ENCODE measurements at regions not wholly inside any gene's neighbourhood (a gene's known extent, or its start where the extent isn't known, plus 50 kb on each side); places are given as distances from the start of the nearest gene placed in this dataset.

DNA sequence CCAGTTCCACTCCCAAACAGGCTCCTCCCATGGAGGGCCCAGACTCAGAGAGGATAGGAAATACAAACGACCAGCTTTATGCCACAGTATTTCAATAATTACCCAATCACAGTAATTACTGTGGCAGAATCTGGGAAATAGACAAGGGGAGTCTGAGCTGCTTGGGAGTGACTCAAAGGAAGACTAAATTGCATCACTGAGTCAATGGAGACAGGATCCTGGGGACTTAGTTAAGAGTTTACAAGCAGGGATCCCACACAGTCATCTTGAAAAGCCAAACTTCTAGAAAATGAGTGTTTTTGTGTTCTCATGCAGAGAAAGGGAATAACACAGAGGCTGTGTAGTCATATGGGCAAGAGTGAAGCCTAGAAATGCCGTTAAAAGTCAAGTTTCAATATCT is 1142.1 kb downstream of the CNTNAP5 start:
- no peaks in the 10 kb centered on the region for H3K27me3 ChIP-seq
- H3K9me3 ChIP-seq: no peaks in the 10 kb centered on the region
- H3K4me1 ChIP-seq: no peaks in the 10 kb centered on the region
- no peak for ATAC-seq
- TF ChIP-seq, protein P1, sequence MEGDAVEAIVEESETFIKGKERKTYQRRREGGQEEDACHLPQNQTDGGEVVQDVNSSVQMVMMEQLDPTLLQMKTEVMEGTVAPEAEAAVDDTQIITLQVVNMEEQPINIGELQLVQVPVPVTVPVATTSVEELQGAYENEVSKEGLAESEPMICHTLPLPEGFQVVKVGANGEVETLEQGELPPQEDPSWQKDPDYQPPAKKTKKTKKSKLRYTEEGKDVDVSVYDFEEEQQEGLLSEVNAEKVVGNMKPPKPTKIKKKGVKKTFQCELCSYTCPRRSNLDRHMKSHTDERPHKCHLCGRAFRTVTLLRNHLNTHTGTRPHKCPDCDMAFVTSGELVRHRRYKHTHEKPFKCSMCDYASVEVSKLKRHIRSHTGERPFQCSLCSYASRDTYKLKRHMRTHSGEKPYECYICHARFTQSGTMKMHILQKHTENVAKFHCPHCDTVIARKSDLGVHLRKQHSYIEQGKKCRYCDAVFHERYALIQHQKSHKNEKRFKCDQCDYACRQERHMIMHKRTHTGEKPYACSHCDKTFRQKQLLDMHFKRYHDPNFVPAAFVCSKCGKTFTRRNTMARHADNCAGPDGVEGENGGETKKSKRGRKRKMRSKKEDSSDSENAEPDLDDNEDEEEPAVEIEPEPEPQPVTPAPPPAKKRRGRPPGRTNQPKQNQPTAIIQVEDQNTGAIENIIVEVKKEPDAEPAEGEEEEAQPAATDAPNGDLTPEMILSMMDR (IDR thresholded peaks at IDR 0.05): no peak
- no peaks in the 10 kb centered on the region for H3K36me3 ChIP-seq
- intact Hi-C loops (cut with DNase I): no loop called here
- no peak overlapping the region for H3K4me3 ChIP-seq
- H3K27ac ChIP-seq: no peak overlapping the region
- DNase-seq: no peak

DNA sequence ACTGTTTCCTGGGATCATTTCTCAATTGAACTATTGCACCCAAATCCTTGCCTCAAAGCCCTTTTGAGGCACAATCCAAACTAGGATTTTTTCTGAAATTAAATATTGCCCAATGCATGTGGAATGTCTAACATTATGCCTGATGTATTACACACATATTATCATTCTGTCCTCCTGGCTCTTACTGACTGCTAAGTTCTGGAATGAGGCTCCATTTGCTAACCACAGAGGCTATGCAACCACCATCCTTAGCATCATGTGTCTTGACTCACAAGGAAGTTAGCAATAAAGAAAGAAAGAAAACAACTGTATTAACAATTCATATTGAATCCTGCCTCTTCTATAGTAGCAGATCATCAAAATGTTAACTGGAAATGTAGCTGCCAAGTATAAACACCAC is 1142.7 kb downstream of the CNTNAP5 start:
- H3K36me3 ChIP-seq: no peaks in the 10 kb centered on the region
- intact Hi-C loops (cut with DNase I): no loop called here
- no peaks in the 10 kb centered on the region for H3K4me1 ChIP-seq

DNA sequence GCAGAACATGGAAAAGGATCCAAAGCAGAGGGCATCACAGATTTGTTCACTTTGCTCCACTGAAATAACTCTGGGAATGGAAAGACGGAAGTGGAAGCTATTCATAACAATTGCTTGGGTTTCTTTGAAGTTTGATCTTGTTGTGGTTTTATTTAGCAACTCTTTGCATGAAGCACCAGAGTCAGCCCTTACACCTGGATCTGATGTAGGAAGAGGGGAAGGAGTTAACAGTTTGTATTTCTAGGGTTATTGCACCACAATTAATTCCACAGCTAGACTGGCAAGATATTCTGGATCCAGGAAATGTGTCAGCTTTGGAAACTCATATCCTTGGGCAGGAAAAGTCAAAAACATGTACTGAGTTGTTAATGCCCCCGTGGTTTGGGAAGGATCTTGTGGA is 1143.4 kb downstream of the CNTNAP5 start:
- H3K36me3 ChIP-seq: no peaks in the 10 kb centered on the region
- no peak overlapping the region for H3K4me3 ChIP-seq
- no peaks in the 10 kb centered on the region for H3K27me3 ChIP-seq
- H3K27ac ChIP-seq: no peak overlapping the region
- ATAC-seq: no peak
- intact Hi-C loops (cut with DNase I): no loop called here
- no peaks in the 10 kb centered on the region for H3K9me3 ChIP-seq
- no peaks in the 10 kb centered on the region for H3K4me1 ChIP-seq
- DNase-seq: no peak
- TF ChIP-seq, protein P1 (IDR thresholded peaks at IDR 0.05): no peak

More for the DNA sequence above, 1142.7 kb downstream of the CNTNAP5 start:
- H3K27ac ChIP-seq: no peak overlapping the region
- no peaks in the 10 kb centered on the region for H3K9me3 ChIP-seq
- DNase-seq (no peak), ATAC-seq (no peak)
- no peak overlapping the region for H3K4me3 ChIP-seq
- TF ChIP-seq, protein P1 (IDR thresholded peaks at IDR 0.05): no peak
- no peaks in the 10 kb centered on the region for H3K27me3 ChIP-seq

DNA sequence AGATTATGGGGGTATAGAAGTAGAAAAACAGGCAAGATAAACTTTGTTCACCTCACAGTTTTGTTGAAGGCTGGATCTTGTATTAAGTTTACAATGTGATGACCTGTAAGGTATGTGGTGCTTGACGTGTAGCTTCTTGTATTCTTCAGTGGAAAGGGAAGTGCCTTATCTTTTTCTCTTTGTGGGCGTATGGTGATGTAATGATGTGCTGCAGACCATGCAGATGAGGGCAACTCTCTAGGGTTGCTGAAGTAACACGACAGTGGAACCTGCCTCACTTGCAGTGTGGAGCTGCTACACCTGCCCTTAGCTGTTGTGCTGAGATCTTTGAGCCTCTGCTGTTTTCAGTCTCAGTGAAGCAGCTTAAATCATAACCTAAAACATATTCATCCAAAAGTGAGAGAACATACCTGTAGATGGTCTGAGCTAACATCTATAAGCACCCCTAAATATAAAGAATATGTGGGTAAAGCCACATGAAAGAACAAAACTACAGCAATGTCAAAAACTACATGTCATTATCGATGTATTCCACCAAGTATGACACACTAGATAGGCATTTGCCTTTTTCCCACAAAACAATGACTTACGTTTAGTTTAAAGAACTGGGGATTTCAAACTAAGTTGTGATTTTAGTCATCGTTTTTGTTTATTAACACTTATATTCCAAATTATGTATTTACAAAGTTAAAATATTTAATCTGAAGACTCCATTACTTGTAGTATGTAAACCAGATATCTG is 1144.1 kb downstream of the CNTNAP5 start:
- no peak overlapping the region for H3K27ac ChIP-seq
- ATAC-seq (no peak), DNase-seq (no peak)
- TF ChIP-seq, protein P1 (IDR thresholded peaks at IDR 0.05): no peak
- H3K4me1 ChIP-seq: no peaks in the 10 kb centered on the region
- H3K4me3 ChIP-seq: no peak overlapping the region
- intact Hi-C loops (cut with DNase I): no loop called here
- H3K36me3 ChIP-seq: no peaks in the 10 kb centered on the region
- H3K27me3 ChIP-seq: no peaks in the 10 kb centered on the region
- H3K9me3 ChIP-seq: no peaks in the 10 kb centered on the region

DNA sequence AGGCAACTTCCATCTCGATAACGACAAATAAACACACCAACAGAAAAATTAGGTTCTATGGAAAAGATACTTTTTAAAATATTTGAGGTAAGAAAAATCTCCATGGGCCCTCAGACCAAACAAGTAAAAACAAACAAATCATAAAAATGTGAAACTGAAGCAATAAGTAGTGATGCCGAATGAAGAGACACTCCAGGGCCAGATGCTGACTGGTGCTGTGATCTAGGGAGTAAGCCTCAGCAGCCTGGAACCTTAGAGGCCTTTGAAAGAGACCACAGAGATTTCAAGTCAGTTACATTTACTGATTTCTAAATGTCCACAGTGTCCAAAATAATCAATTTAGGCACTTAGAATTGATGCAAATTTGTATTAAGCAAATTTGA is 1144.7 kb downstream of the CNTNAP5 start:
- intact Hi-C loops (cut with DNase I): no loop called here
- Histone ChIP-seq H3K9me3 (no peaks in the 10 kb centered on the region), H3K36me3 (no peaks in the 10 kb centered on the region), H3K4me3 (no peak overlapping the region), H3K4me1 (no peaks in the 10 kb centered on the region), H3K27ac (no peak overlapping the region), H3K27me3 (no peaks in the 10 kb centered on the region)
- TF ChIP-seq, protein P1 (IDR thresholded peaks at IDR 0.05): no peak
- DNase-seq: no peak
- ATAC-seq: no peak

DNA sequence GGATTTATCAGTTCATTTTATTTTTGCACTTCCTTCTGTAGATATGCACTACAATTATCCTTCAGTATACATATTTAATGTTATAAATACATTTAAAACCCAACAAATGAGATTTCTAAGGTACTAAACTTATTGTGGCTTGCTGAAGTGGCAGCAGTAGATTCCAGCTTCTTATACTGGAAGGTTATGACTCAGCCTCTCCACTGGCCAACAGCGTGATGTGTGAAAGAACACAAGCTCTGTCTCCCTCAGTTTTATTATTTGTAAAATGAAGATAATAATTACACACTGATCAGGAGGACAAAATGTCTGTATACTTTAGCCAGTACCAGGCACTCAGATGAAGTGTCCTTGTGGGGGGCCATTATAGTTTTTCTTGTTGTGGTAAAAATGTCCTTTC is 1147.1 kb downstream of the CNTNAP5 start:
- no peaks in the 10 kb centered on the region for H3K27me3 ChIP-seq
- no peaks in the 10 kb centered on the region for H3K4me1 ChIP-seq
- H3K9me3 ChIP-seq: no peaks in the 10 kb centered on the region
- no peak overlapping the region for H3K27ac ChIP-seq
- DNase-seq (no peak), ATAC-seq (no peak)
- intact Hi-C loops (cut with DNase I): no loop called here
- H3K4me3 ChIP-seq: no peak overlapping the region
- TF ChIP-seq, protein P1 (IDR thresholded peaks at IDR 0.05): no peak
- no peaks in the 10 kb centered on the region for H3K36me3 ChIP-seq

All from upper lobe of right lung (tissue), 1 donor.